ENCODE measurements at regions not wholly inside any gene's neighbourhood (a gene's known extent, or its start where the extent isn't known, plus 50 kb on each side); places are given as distances from the start of the nearest gene placed in this dataset.

- POLR2A ChIA-PET, result interaction anchor here (0.7 kb wide), 1 partner anchor 437 kb away, joined by 3 read pairs; no protein-coding TSS in a partner anchor
- H3K27ac ChIP-seq, result no peak overlapping the region
- 53% methylated on average over 3 of the region's 3 CpGs for WGBS (ENCODE audit: missing lambda C conversion rate)
- no peak overlapping the region for H3K4me3 ChIP-seq
- CTCF ChIA-PET, result interaction anchor here (0.9 to 1.4 kb wide), 2 partner anchors 13 to 15 kb away, joined by 3 to 4 read pairs; no protein-coding TSS in a partner anchor
- FAIRE-seq (no peak), ATAC-seq (no peak), DNase-seq (ENCODE audit: low read depth in 1 of 2, low spot score in 1 of 2) (no peak)
- H3K9me3 ChIP-seq, result no peaks in the 10 kb centered on the region
- no peaks in the 10 kb centered on the region for H3K4me1 ChIP-seq
- H3K4me2 ChIP-seq, result no peak overlapping the region
- no peak for TF ChIP-seq MAZ (IDR thresholded peaks at IDR 0.05; ENCODE audit: borderline replicate concordance, low read depth, low read length)
- TF ChIP-seq ZFP36 (IDR thresholded peaks at IDR 0.05; ENCODE audit: borderline replicate concordance, partially characterized antibody), result no peak
- TF ChIP-seq REST (IDR thresholded peaks at IDR 0.05), result no peak
- no peak for TF ChIP-seq TP53 (CRISPR knock-in tag; IDR thresholded peaks at IDR 0.05)
- TF ChIP-seq CBX8 (IDR thresholded peaks at IDR 0.05), result no peak
- no peak for TF ChIP-seq JUN (IDR thresholded peaks at IDR 0.05)
- TF ChIP-seq EHMT2 (IDR thresholded peaks at IDR 0.05; ENCODE audit: low read depth), result no peak
- TF ChIP-seq HDAC2 (IDR thresholded peaks at IDR 0.05), result no peak
- TF ChIP-seq HOXA7 (CRISPR knock-in tag; IDR thresholded peaks at IDR 0.05), result no peak
- no peak for TF ChIP-seq ESRRA (IDR thresholded peaks at IDR 0.05; ENCODE audit: borderline replicate concordance, low read length)
- TF ChIP-seq ZNF302 (CRISPR knock-in tag; IDR thresholded peaks at IDR 0.05), result no peak
- TF ChIP-seq KDM1A (IDR thresholded peaks at IDR 0.05; ENCODE audit: low read depth), result no peak
- TF ChIP-seq CHD2 (IDR thresholded peaks at IDR 0.05; ENCODE audit: low read length, partially characterized antibody), result no peak
Observed at GRCh38 chr12:67927815-67928214, 61.4 kb upstream of the IFNG-AS1 start.

GRCh38 chr12:67928621-67929383 lies 60.4 kb upstream of the IFNG-AS1 start:
- WGBS (ENCODE audit: missing lambda C conversion rate), result 32% methylated on average over 3 of the region's 3 CpGs

GRCh38 chr12:67929384-67929772 lies 59.9 kb upstream of the IFNG-AS1 start:
- Histone ChIP-seq H3K27ac (no peak overlapping the region), H3K4me3 (no peak overlapping the region), H3K4me2 (no peak overlapping the region), H3K9me3 (no peaks in the 10 kb centered on the region), H3K4me1 (no peaks in the 10 kb centered on the region)
- POLR2A ChIA-PET, result no interaction called here
- TF ChIP-seq JUNB (IDR thresholded peaks at IDR 0.05) (no peak), HEYL (CRISPR knock-in tag; IDR thresholded peaks at IDR 0.05) (no peak), ZNF302 (CRISPR knock-in tag; IDR thresholded peaks at IDR 0.05) (no peak), JUN (IDR thresholded peaks at IDR 0.05) (no peak), CBX8 (IDR thresholded peaks at IDR 0.05) (no peak), KDM1A (IDR thresholded peaks at IDR 0.05; ENCODE audit: low read depth) (no peak), NR3C1 (IDR thresholded peaks at IDR 0.05) (no peak), EHF (CRISPR knock-in tag; IDR thresholded peaks at IDR 0.05) (no peak), RAD21 (conservative IDR thresholded peaks at IDR 0.05 in 1 of 2, IDR thresholded peaks at IDR 0.05 in 1 of 2) (no peak), RCOR1 (IDR thresholded peaks at IDR 0.05; ENCODE audit: low read depth, low read length) (no peak), HOXB13 (CRISPR knock-in tag; IDR thresholded peaks at IDR 0.05; ENCODE audit: low read depth) (no peak), ESRRA (IDR thresholded peaks at IDR 0.05; ENCODE audit: borderline replicate concordance, low read length) (no peak)
- 46% methylated on average over 2 of the region's 2 CpGs for WGBS (ENCODE audit: missing lambda C conversion rate)
- ATAC-seq (no peak), DNase-seq (ENCODE audit: low read depth in 1 of 2, low spot score in 1 of 2) (no peak), FAIRE-seq (no peak)
- CTCF ChIA-PET, result interaction anchor here (1.2 kb wide), 1 partner anchor 10 kb away, joined by 3 read pairs; no protein-coding TSS in a partner anchor

More at GRCh38 chr12:67928621-67929383, 60.4 kb upstream of the IFNG-AS1 start:
- TF ChIP-seq HES2 (IDR thresholded peaks at IDR 0.05) (no peak), JUN (IDR thresholded peaks at IDR 0.05) (no peak), MAX (IDR thresholded peaks at IDR 0.05) (no peak)
- DNase-seq (ENCODE audit: low read depth in 1 of 2, low spot score in 1 of 2) (no peak), FAIRE-seq (no peak), ATAC-seq (no peak)
- no peak overlapping the region for H3K4me3 ChIP-seq
- no peak overlapping the region for H3K27ac ChIP-seq
- no peak overlapping the region for H3K4me2 ChIP-seq
- ChIA-PET CTCF (interaction anchor here (0.6 to 1.2 kb wide), 2 partner anchors 9 to 1241 kb away, joined by 3 read pairs; no protein-coding TSS in a partner anchor), POLR2A (interaction anchor here (0.7 kb wide), 1 partner anchor 436 kb away, joined by 3 read pairs; no protein-coding TSS in a partner anchor)
- H3K9me3 ChIP-seq, result no peaks in the 10 kb centered on the region
- no peaks in the 10 kb centered on the region for H3K4me1 ChIP-seq

Data from A549 (cell line).